ENCODE measurements at regions not wholly inside any gene's neighbourhood (a gene's known extent, or its start where the extent isn't known, plus 50 kb on each side); places are given as distances from the start of the nearest gene placed in this dataset.
A peak's percentile ranks its signal among the peaks of the same experiment; 100 is the strongest.
"Not testable (repeated sequence)": the region's sequence is repeated elsewhere in the genome, so short reads cannot be mapped to it uniquely, and the experiment has no call there.

DNA sequence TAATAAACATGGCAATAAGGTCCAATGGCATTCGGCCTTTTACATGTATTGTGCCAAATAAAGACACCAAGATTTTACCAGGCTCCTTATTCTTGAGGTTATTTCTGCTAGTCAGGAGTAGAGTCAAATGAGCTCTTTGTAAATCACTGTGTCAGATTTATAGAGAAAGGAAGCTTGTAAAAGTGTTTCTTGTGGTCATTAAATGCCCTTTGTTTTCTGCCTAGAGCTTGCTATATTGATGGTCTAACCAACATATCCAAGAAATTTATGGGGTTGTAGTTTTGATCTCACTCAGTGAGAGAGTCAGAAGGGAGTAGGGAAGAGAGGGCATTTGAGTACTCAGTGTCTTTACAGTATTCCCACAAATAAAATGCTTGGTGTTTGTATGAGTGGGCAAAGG lies 86.2 kb upstream of the FRMPD4 start:
- DNase-seq (ENCODE audit: low spot score) = no peak

DNA sequence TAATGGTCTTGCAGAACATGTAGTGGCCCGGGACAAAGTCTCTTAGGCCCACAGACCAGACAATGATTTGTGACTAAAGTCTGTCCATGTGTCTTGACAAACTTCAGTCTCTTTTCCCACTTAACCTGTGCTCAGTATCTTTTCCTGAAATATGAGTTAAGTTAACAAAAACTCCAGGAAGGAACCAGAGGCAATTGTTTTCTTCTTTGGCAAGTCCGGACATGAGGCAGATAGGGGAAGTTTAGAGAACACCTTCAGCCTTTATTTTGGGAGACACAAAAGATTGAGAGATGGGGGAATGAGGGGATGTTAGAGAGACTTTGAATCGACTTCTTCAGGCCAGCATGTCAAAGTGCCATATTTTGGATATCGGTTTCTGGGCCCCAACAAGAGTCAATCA lies 80.2 kb upstream of the FRMPD4 start:
- DNase-seq (ENCODE audit: low spot score) = no peak

DNA sequence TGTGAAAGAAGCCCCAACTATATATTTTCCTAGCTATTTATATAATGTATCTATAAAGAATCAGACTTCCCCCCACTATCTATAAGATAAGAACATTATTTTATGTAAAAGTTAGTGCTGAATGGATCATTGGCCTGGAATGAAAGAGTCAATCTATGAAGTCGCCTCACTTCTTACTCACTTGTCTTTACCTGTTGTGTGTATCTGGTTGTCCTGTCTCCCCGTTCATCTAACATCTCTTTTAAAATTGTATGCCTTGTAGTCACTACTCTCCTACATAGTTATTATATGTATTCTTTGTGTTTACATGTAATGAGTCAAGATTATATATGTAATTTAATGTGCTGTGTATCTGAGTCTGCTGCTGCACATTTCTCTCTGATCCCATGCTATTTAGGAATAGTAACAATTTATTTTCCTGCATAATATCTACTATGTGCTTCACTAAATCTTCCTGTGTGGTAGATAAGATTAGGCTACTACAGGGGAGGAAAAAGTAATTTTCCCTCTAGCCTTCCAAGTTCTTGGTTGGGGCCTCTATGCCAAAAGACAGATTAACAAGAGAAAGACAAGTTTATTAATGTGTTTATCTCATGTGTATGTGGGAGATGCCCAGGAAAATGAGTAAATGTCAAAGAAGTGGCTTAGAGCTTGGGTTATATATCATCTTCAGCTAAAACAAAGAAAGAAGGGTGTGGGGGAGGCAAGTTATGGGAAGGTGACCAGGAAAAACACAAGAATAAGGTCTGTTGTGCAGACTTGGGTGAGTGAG lies 77.6 kb upstream of the FRMPD4 start:
- DNase-seq (ENCODE audit: low spot score) = no peak

DNA sequence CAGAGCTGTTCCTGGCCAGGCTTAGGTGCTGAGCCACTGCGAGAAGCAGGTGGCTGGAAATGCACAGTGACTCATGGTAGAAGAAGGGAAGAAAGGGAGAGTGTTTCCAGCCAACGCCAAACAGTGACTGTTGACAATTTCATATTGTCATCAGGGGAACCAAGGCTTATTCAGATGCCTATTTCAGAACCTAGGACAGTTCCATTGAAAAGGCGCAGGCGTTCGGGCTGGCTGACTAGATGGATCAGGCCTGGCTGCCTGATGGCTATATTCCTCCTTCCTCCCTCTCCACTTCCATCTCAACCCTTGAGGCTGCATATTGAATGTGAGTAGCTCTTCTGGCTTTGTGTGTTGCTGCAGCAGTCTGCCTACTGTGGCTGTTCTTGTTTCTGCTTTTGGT lies 73.0 kb upstream of the FRMPD4 start:
- DNase-seq (ENCODE audit: low spot score) = no peak

DNA sequence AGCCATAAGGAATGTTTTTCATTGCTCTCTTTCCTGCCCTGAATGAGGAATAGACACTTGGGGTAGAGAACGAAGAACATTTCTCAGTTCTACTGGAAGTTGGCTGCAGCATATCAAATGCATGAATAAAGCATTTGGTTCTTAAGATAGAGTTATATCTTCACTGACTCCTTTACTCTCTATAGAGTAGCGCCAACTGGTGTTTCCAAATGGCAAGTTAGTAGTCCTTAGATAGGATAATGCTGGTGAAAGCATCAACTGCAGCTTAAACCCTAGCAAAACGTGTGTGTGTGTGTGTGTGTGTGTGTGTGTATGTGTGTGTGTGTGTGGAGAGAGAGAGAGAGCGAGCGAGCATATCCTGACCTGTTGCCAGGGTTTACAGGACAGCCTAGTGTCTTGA lies 62.2 kb upstream of the FRMPD4 start:
- no peak for DNase-seq (ENCODE audit: low spot score)

DNA sequence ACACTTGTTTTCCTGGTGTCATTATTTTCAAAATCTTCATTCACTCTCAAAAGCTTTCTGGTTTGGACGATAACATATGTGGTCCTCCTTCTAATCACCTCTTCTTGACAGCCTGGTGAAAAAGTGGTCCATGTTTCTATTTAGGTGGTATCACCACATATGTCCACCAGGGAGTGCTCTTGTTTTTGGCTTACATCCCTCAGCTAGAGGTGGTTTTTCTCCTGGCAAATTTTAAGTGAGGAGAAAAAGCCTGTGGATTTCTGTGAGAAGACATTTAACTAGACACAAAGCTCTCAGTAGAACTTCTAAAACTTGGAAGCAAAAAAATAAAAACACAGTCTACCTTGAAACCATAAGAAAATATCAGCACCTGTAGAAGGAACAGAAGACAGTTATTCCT lies 58.0 kb upstream of the FRMPD4 start:
- DNase-seq (ENCODE audit: low spot score) = peak; percentile 5

DNA sequence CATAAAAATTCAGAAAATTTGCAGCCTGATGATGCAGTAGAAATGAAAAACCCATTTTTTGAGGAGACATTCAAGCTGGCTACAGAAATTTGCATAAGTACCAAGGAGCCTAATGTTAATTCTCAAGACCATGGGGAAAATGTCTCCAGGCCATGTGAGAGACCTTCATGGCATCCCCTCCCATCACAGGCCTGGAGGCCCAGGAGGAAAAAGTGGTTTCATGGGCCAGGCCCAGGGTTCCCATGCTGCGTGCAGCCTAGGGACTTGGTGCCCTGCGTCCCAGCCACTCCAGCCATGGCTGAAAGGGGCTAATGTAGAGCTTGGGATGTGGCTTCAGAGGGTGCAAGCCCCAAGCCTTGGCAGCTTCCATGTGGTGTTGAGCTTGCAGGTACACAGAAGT lies 55.3 kb upstream of the FRMPD4 start:
- not testable (repeated sequence) for DNase-seq (ENCODE audit: low spot score)
